ENCODE measurements at regions not wholly inside any gene's neighbourhood (a gene's known extent, or its start where the extent isn't known, plus 50 kb on each side); places are given as distances from the start of the nearest gene placed in this dataset.

GRCh38 chr9:7608261-7608660 is 191.3 kb downstream of the DMAC1 start:
- TF ChIP-seq, protein P1, sequence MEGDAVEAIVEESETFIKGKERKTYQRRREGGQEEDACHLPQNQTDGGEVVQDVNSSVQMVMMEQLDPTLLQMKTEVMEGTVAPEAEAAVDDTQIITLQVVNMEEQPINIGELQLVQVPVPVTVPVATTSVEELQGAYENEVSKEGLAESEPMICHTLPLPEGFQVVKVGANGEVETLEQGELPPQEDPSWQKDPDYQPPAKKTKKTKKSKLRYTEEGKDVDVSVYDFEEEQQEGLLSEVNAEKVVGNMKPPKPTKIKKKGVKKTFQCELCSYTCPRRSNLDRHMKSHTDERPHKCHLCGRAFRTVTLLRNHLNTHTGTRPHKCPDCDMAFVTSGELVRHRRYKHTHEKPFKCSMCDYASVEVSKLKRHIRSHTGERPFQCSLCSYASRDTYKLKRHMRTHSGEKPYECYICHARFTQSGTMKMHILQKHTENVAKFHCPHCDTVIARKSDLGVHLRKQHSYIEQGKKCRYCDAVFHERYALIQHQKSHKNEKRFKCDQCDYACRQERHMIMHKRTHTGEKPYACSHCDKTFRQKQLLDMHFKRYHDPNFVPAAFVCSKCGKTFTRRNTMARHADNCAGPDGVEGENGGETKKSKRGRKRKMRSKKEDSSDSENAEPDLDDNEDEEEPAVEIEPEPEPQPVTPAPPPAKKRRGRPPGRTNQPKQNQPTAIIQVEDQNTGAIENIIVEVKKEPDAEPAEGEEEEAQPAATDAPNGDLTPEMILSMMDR (IDR thresholded peaks at IDR 0.05), result no peak
- TF ChIP-seq POLR2A (IDR thresholded peaks at IDR 0.05) (no peak), EP300 (IDR thresholded peaks at IDR 0.05) (no peak)
- Histone ChIP-seq H3K4me1 (ENCODE audit: insufficient read depth) (no peaks in the 10 kb centered on the region), H3K36me3 (no peaks in the 10 kb centered on the region), H3K27ac (no peak overlapping the region), H3K9me3 (no peaks in the 10 kb centered on the region), H3K27me3 (no peaks in the 10 kb centered on the region), H3K4me3 (no peak overlapping the region)
- intact Hi-C loops (cut with DNase I), result no loop called here
- no peak for DNase-seq
- WGBS, 3 donors, result 62 to 81% (median 67%) methylated on average over 1 of the region's 1 CpG

DNA sequence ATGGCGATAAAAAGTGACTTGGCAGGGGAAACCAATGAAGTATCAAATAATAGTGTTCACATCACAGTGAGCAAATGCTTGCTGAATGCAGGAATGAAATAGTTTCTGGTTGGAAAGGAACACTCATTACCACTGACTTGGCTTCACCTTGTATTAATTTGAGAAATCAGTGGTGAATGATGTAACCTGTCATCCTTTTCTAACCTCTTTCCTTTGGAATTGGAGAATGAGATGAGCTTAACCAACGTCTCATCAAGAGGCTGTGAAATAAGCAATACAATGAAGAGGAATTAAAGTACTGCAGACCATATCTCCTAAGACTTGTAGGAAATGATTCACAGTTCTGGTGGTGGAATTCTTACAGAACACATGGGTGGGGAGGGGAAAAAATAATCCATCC is 192.2 kb downstream of the DMAC1 start:
- WGBS, 3 donors, result 25 to 55% (median 45%) methylated on average over 2 of the region's 2 CpGs
- no peaks in the 10 kb centered on the region for H3K4me1 ChIP-seq (ENCODE audit: insufficient read depth)
- DNase-seq, result no peak
- no peak for TF ChIP-seq EP300 (IDR thresholded peaks at IDR 0.05)
- TF ChIP-seq, protein P1 (IDR thresholded peaks at IDR 0.05), result no peak
- no peaks in the 10 kb centered on the region for H3K36me3 ChIP-seq
- intact Hi-C loops (cut with DNase I), result no loop called here
- no peaks in the 10 kb centered on the region for H3K27me3 ChIP-seq
- no peak overlapping the region for H3K27ac ChIP-seq
- H3K9me3 ChIP-seq, result no peaks in the 10 kb centered on the region
- H3K4me3 ChIP-seq, result no peak overlapping the region

- intact Hi-C loops (cut with DNase I), result no loop called here
- 79 to 94% (median 90%) methylated on average over 1 of the region's 1 CpG for WGBS, 3 donors
- no peaks in the 10 kb centered on the region for H3K36me3 ChIP-seq
- H3K4me1 ChIP-seq (ENCODE audit: insufficient read depth), result no peaks in the 10 kb centered on the region
- H3K4me3 ChIP-seq, result no peak overlapping the region
- no peaks in the 10 kb centered on the region for H3K27me3 ChIP-seq
- H3K9me3 ChIP-seq, result no peaks in the 10 kb centered on the region
- TF ChIP-seq, protein P1 (IDR thresholded peaks at IDR 0.05), result no peak
- no peak for TF ChIP-seq EP300 (IDR thresholded peaks at IDR 0.05)
- no peak for TF ChIP-seq POLR2A (IDR thresholded peaks at IDR 0.05)
- no peak overlapping the region for H3K27ac ChIP-seq
- no peak for DNase-seq
Observed at GRCh38 chr9:7606591-7606990, 193.0 kb downstream of the DMAC1 start.

GRCh38 chr9:7601739-7602138 is 197.8 kb downstream of the DMAC1 start:
- H3K27me3 ChIP-seq, result no peaks in the 10 kb centered on the region
- H3K27ac ChIP-seq, result no peak overlapping the region
- no peak for DNase-seq
- H3K9me3 ChIP-seq, result no peaks in the 10 kb centered on the region
- H3K4me1 ChIP-seq (ENCODE audit: insufficient read depth), result no peaks in the 10 kb centered on the region
- intact Hi-C loops (cut with DNase I), result no loop called here
- no peak overlapping the region for H3K4me3 ChIP-seq
- no peaks in the 10 kb centered on the region for H3K36me3 ChIP-seq
- TF ChIP-seq, protein P1 (IDR thresholded peaks at IDR 0.05), result no peak
- TF ChIP-seq POLR2A (IDR thresholded peaks at IDR 0.05), result no peak
- no peak for TF ChIP-seq EP300 (IDR thresholded peaks at IDR 0.05)
- 88 to 94% (median 91%) methylated on average over 2 of the region's 2 CpGs for WGBS, 3 donors

GRCh38 chr9:7597716-7598115 is 201.9 kb downstream of the DMAC1 start:
- Histone ChIP-seq H3K4me3 (no peak overlapping the region), H3K27me3 (no peaks in the 10 kb centered on the region), H3K4me1 (ENCODE audit: insufficient read depth) (no peaks in the 10 kb centered on the region), H3K9me3 (no peaks in the 10 kb centered on the region), H3K36me3 (no peaks in the 10 kb centered on the region), H3K27ac (no peak overlapping the region)
- intact Hi-C loops (cut with DNase I), result no loop called here
- WGBS, 3 donors, result 89 to 95% (median 94%) methylated on average over 11 of the region's 11 CpGs
- no peak for TF ChIP-seq POLR2A (IDR thresholded peaks at IDR 0.05)
- no peak for DNase-seq
